Astrocyte of the hippocampus (primary cell): ENCODE measurements at regions not wholly inside any gene's neighbourhood (a gene's known extent, or its start where the extent isn't known, plus 50 kb on each side); places are given as distances from the start of the nearest gene placed in this dataset.
"Not testable (repeated sequence)": the region's sequence is repeated elsewhere in the genome, so short reads cannot be mapped to it uniquely, and the experiment has no call there.

Experiments
- DNase-seq: peaks from one replicate; pipeline ENCODE4 v3.0.0; 2011; ENCODE audit warnings: low read depth, low spot score

- DNase-seq, result not testable (repeated sequence)
Observed at GRCh38 chr1:121051161-121051790, 132.9 kb downstream of the FAM72B start.

GRCh38 chr1:121052081-121052660 is 132.0 kb downstream of the FAM72B start:
- DNase-seq, result not testable (repeated sequence)

GRCh38 chr1:121054928-121055327 is 129.2 kb downstream of the FAM72B start:
- DNase-seq, result not testable (repeated sequence)

GRCh38 chr1:121066925-121067324 is 117.2 kb downstream of the FAM72B start:
- not testable (repeated sequence) for DNase-seq

GRCh38 chr1:121068738-121069499 is 115.2 kb downstream of the FAM72B start:
- DNase-seq, result not testable (repeated sequence)

- not testable (repeated sequence) for DNase-seq
Observed at GRCh38 chr1:121073852-121074251, 110.3 kb downstream of the FAM72B start.

GRCh38 chr1:121075254-121075805 is 108.8 kb downstream of the FAM72B start:
- not testable (repeated sequence) for DNase-seq

- DNase-seq, result not testable (repeated sequence)
Observed at GRCh38 chr1:121076674-121077073, 107.5 kb downstream of the FAM72B start.

GRCh38 chr1:121079655-121080054 is 104.5 kb downstream of the FAM72B start:
- not testable (repeated sequence) for DNase-seq

- not testable (repeated sequence) for DNase-seq
Observed at GRCh38 chr1:121080197-121080903, 103.8 kb downstream of the FAM72B start.

- not testable (repeated sequence) for DNase-seq
Observed at GRCh38 chr1:121080904-121081264, 103.3 kb downstream of the FAM72B start.

- DNase-seq, result not testable (repeated sequence)
Observed at GRCh38 chr1:121081625-121082199, 102.4 kb downstream of the FAM72B start.

GRCh38 chr1:121082995-121083394 is 101.1 kb downstream of the FAM72B start:
- DNase-seq, result not testable (repeated sequence)

GRCh38 chr1:121086249-121086648 is 97.9 kb downstream of the FAM72B start:
- DNase-seq, result not testable (repeated sequence)

- not testable (repeated sequence) for DNase-seq
Observed at GRCh38 chr1:121087221-121087620, 96.9 kb downstream of the FAM72B start.

GRCh38 chr1:121088568-121088967 is 95.6 kb downstream of the FAM72B start:
- DNase-seq, result not testable (repeated sequence)

- not testable (repeated sequence) for DNase-seq
Observed at GRCh38 chr1:121092329-121092968, 91.7 kb downstream of the FAM72B start.

- not testable (repeated sequence) for DNase-seq
Observed at GRCh38 chr1:121095014-121095413, 89.1 kb downstream of the FAM72B start.

- peak; percentile 85 for DNase-seq
Observed at GRCh38 chr1:121097127-121097866, 86.8 kb downstream of the FAM72B start.

- DNase-seq, result peak; percentile 5
Observed at GRCh38 chr1:121097867-121098215, 86.3 kb downstream of the FAM72B start.
